ENCODE measurements at regions not wholly inside any gene's neighbourhood (a gene's known extent, or its start where the extent isn't known, plus 50 kb on each side); places are given as distances from the start of the nearest gene placed in this dataset.
A peak's percentile ranks its signal among the peaks of the same experiment; 100 is the strongest.
"Not testable (repeated sequence)": the region's sequence is repeated elsewhere in the genome, so short reads cannot be mapped to it uniquely, and the experiment has no call there.

- H3K27ac ChIP-seq: no peak overlapping the region
These were observed 101.5 kb upstream of the FNDC3A start for GRCh38 chr13:48874165-48874564.

GRCh38 chr13:48875047-48875446 lies 100.7 kb upstream of the FNDC3A start:
- H3K4me3 ChIP-seq: no peak overlapping the region
- H3K27ac ChIP-seq: no peak overlapping the region

More at GRCh38 chr13:48874165-48874564, 101.5 kb upstream of the FNDC3A start:
- H3K4me3 ChIP-seq: no peak overlapping the region

GRCh38 chr13:48876289-48876688 lies 99.4 kb upstream of the FNDC3A start:
- no peak overlapping the region for H3K27ac ChIP-seq
- H3K4me3 ChIP-seq: no peak overlapping the region

- no peak overlapping the region for H3K4me3 ChIP-seq
- H3K27ac ChIP-seq: no peak overlapping the region
These were observed 96.3 kb upstream of the FNDC3A start for GRCh38 chr13:48879432-48879831.

- Histone ChIP-seq H3K27ac (no peak overlapping the region), H3K4me3 (no peak overlapping the region)
These were observed 95.9 kb upstream of the FNDC3A start for GRCh38 chr13:48879854-48880253.

GRCh38 chr13:48883786-48884185 lies 91.9 kb upstream of the FNDC3A start:
- H3K4me3 ChIP-seq, H3K27ac ChIP-seq: not testable (repeated sequence)

GRCh38 chr13:48885027-48885395 lies 90.7 kb upstream of the FNDC3A start:
- Histone ChIP-seq H3K4me3 (no peak overlapping the region), H3K27ac (no peak overlapping the region)

GRCh38 chr13:48888613-48889012 lies 87.1 kb upstream of the FNDC3A start:
- Histone ChIP-seq H3K27ac (no peak overlapping the region), H3K4me3 (no peak overlapping the region)

GRCh38 chr13:48890391-48890790 lies 85.3 kb upstream of the FNDC3A start:
- Histone ChIP-seq H3K4me3 (no peak overlapping the region), H3K27ac (no peak overlapping the region)

GRCh38 chr13:48891586-48891985 lies 84.1 kb upstream of the FNDC3A start:
- H3K27ac ChIP-seq: peak overlapping the region in 2 of 21 experiments; percentile 26 to 40

GRCh38 chr13:48892053-48892687 lies 83.5 kb upstream of the FNDC3A start:
- H3K4me3 ChIP-seq: no peak overlapping the region
- peak overlapping the region in 3 of 21 experiments; percentile 3 to 40 (median 26) for H3K27ac ChIP-seq

More at GRCh38 chr13:48891586-48891985, 84.1 kb upstream of the FNDC3A start:
- H3K4me3 ChIP-seq: no peak overlapping the region

- Histone ChIP-seq H3K27ac (peak overlapping the region in 1 of 21 experiments; percentile 3), H3K4me3 (no peak overlapping the region)
These were observed 83.0 kb upstream of the FNDC3A start for GRCh38 chr13:48892688-48893075.

- Histone ChIP-seq H3K27ac (no peak overlapping the region), H3K4me3 (no peak overlapping the region)
These were observed 79.4 kb upstream of the FNDC3A start for GRCh38 chr13:48896312-48896711.

GRCh38 chr13:48901781-48902180 lies 73.9 kb upstream of the FNDC3A start:
- H3K27ac ChIP-seq: no peak overlapping the region
- H3K4me3 ChIP-seq: no peak overlapping the region

GRCh38 chr13:48902368-48902767 lies 73.3 kb upstream of the FNDC3A start:
- Histone ChIP-seq H3K27ac (no peak overlapping the region), H3K4me3 (no peak overlapping the region)

- Histone ChIP-seq H3K4me3 (no peak overlapping the region), H3K27ac (no peak overlapping the region)
These were observed 70.9 kb upstream of the FNDC3A start for GRCh38 chr13:48904668-48905290.

GRCh38 chr13:48906200-48906599 lies 69.5 kb upstream of the FNDC3A start:
- no peak overlapping the region for H3K27ac ChIP-seq
- no peak overlapping the region for H3K4me3 ChIP-seq

- H3K27ac ChIP-seq: peak overlapping the region in 1 of 21 experiments; percentile 32
- no peak overlapping the region for H3K4me3 ChIP-seq
These were observed 67.2 kb upstream of the FNDC3A start for GRCh38 chr13:48908381-48909055.

- H3K27ac ChIP-seq: peak overlapping the region in 1 of 21 experiments; percentile 32
- H3K4me3 ChIP-seq: no peak overlapping the region
These were observed 66.7 kb upstream of the FNDC3A start for GRCh38 chr13:48909056-48909389.

- Histone ChIP-seq H3K4me3 (no peak overlapping the region), H3K27ac (no peak overlapping the region)
These were observed 65.0 kb upstream of the FNDC3A start for GRCh38 chr13:48910686-48911085.

- Histone ChIP-seq H3K27ac (no peak overlapping the region), H3K4me3 (no peak overlapping the region)
These were observed 56.0 kb upstream of the FNDC3A start for GRCh38 chr13:48919751-48920150.

Measured in skin epidermis (tissue), 12 donors.